ENCODE measurements at regions not wholly inside any gene's neighbourhood (a gene's known extent, or its start where the extent isn't known, plus 50 kb on each side); places are given as distances from the start of the nearest gene placed in this dataset.
"Not testable (repeated sequence)": the region's sequence is repeated elsewhere in the genome, so short reads cannot be mapped to it uniquely, and the experiment has no call there.

DNA sequence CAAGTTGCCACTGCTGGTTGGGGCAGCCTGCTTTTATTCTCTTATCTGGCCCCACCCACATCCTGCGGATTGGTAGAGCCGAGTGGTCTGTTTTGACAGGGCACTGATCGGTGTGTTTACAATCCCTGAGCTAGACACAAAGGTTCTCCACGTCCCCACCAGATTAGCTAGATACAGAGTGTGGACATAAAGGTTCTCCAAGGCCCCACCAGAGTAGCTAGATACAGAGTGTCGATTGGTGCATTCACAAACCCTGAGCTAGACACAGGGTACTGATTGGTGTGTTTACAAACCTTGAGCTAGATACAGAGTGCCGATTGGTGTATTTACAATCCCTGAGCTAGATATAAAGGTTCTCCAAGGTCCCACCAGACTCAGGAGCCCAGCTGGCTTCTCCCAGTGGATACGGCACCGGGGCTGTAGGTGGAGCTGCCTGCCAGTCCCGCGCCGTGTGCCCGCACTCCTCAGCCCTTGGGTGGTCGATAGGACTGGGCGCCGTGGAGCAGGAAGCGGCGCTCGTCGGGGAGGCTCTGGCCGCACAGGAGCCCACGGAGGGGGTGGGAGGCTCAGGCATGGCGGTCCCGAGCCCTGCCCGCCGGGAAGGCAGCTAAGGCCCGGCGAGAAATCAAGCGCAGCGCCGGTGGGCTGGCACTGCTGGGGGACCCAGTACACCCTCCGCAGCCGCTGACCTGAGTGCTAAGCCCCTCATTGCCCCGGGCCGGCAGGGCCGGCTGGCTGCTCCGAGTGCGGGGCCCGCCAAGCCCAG lies 157.8 kb upstream of the PPP1R3A start:
- not testable (repeated sequence) for H3K4me1 ChIP-seq (ENCODE audit: control insufficient read depth in 2 of 2, insufficient read depth in 2 of 2, low read length in 2 of 2); H3K27ac ChIP-seq (ENCODE audit: low read depth in 1 of 2, low read length in 1 of 2); H3K9me3 ChIP-seq (ENCODE audit: control insufficient read depth in 2 of 2, insufficient read depth in 1 of 2, low read length in 1 of 2); H3K36me3 ChIP-seq (ENCODE audit: control insufficient read depth in 2 of 2, insufficient read depth in 2 of 2, low read length in 1 of 2); DNase-seq (ENCODE audit: low read depth in 6 of 9, low spot score in 9 of 9); H3K4me3 ChIP-seq (ENCODE audit: low read length in 2 of 2)
- H3K27me3 ChIP-seq (ENCODE audit: control insufficient read depth in 2 of 2, insufficient read depth in 1 of 2, low read length in 1 of 2) = peaks cover 2 to 13% of the 10 kb centered on the region in 2 donors
- WGBS = 98% methylated on average over 37 of the region's 38 CpGs

DNA sequence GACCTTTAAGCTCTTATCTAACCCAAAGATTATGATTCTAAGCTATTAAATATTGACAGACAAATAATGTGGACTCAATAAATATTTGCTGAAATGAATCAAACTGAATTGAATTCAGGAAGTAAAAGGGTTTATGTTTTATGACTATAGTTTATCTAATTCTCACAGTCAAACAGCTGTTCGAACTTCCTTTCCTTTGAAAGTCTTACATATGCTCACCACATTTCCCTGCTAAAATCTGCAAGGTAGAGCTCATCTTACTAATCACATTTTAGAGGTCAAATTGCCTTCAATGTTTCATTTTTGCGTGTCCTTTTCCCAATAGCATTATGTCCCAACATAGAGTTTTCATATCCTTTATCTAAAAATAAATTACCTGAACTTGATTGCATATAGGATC lies 154.9 kb upstream of the PPP1R3A start:
- H3K4me1 ChIP-seq (ENCODE audit: control insufficient read depth in 2 of 2, insufficient read depth in 2 of 2, low read length in 2 of 2) = no peaks in the 10 kb centered on the region

GRCh38 chr7:114070246-114070645 lies 151.4 kb upstream of the PPP1R3A start:
- Histone ChIP-seq H3K4me3 (ENCODE audit: low read length in 2 of 2) (no peak overlapping the region), H3K4me1 (ENCODE audit: control insufficient read depth in 2 of 2, insufficient read depth in 2 of 2, low read length in 2 of 2) (no peaks in the 10 kb centered on the region), H3K36me3 (ENCODE audit: control insufficient read depth in 2 of 2, insufficient read depth in 2 of 2, low read length in 1 of 2) (no peaks in the 10 kb centered on the region), H3K27me3 (ENCODE audit: control insufficient read depth in 2 of 2, insufficient read depth in 1 of 2, low read length in 1 of 2) (no peaks in the 10 kb centered on the region), H3K27ac (ENCODE audit: low read depth in 1 of 2, low read length in 1 of 2) (no peak overlapping the region), H3K9me3 (ENCODE audit: control insufficient read depth in 2 of 2, insufficient read depth in 1 of 2, low read length in 1 of 2) (no peaks in the 10 kb centered on the region)
- no peak for DNase-seq (ENCODE audit: low read depth in 6 of 9, low spot score in 9 of 9)

More for the DNA sequence above, 154.9 kb upstream of the PPP1R3A start:
- Histone ChIP-seq H3K9me3 (ENCODE audit: control insufficient read depth in 2 of 2, insufficient read depth in 1 of 2, low read length in 1 of 2) (no peaks in the 10 kb centered on the region), H3K27ac (ENCODE audit: low read depth in 1 of 2, low read length in 1 of 2) (no peak overlapping the region), H3K27me3 (ENCODE audit: control insufficient read depth in 2 of 2, insufficient read depth in 1 of 2, low read length in 1 of 2) (no peaks in the 10 kb centered on the region), H3K36me3 (ENCODE audit: control insufficient read depth in 2 of 2, insufficient read depth in 2 of 2, low read length in 1 of 2) (no peaks in the 10 kb centered on the region), H3K4me3 (ENCODE audit: low read length in 2 of 2) (no peak overlapping the region)
- 3% methylated on average over 2 of the region's 2 CpGs for WGBS
- no peak for DNase-seq (ENCODE audit: low read depth in 6 of 9, low spot score in 9 of 9)

DNA sequence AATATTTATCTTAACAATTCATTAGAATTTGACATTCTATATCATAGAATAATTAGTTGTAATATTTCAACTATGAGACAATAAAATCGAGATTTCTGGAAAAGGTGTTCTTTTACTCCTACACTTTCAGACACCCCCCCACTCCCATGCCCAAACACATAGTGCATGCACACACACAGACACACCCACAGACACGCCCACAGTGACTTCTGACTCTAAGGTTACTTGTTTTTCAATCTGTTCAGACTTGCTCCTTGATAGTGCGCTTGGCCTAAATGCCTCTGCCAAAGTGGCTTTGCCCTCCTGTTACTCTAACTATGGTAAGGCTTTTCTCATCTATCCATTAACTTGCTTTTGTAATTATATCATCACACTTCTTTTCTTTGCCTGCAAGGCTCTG lies 144.0 kb upstream of the PPP1R3A start:
- no peaks in the 10 kb centered on the region for H3K4me1 ChIP-seq (ENCODE audit: control insufficient read depth in 2 of 2, insufficient read depth in 2 of 2, low read length in 2 of 2)
- no peak for DNase-seq (ENCODE audit: low read depth in 6 of 9, low spot score in 9 of 9)
- H3K27ac ChIP-seq (ENCODE audit: low read depth in 1 of 2, low read length in 1 of 2) = no peak overlapping the region
- H3K9me3 ChIP-seq (ENCODE audit: control insufficient read depth in 2 of 2, insufficient read depth in 1 of 2, low read length in 1 of 2) = no peaks in the 10 kb centered on the region
- H3K27me3 ChIP-seq (ENCODE audit: control insufficient read depth in 2 of 2, insufficient read depth in 1 of 2, low read length in 1 of 2) = no peaks in the 10 kb centered on the region
- WGBS = 86% methylated on average over 3 of the region's 3 CpGs
- no peaks in the 10 kb centered on the region for H3K36me3 ChIP-seq (ENCODE audit: control insufficient read depth in 2 of 2, insufficient read depth in 2 of 2, low read length in 1 of 2)
- H3K4me3 ChIP-seq (ENCODE audit: low read length in 2 of 2) = no peak overlapping the region

DNA sequence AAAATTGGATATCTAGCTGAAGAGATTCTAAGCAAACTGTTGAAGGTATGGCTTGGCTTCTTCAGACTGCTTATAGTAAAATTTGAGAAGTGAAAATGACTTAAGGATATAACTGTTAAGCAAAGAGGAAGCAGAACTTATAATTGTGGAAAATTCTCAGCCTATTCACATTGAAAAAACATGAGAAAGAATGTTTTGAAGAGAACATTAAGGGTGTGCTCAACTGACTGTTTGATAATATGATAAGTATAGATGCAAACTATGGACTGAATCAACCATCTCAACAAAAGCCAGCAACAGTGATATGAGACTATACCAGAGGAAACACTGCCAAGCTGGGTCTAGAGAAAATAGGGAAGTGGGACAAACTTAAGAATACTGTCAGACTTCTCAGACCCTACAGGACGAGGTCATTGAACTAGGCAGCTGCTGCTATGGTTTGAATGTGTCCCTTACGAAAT lies 133.1 kb upstream of the PPP1R3A start:
- no peaks in the 10 kb centered on the region for H3K4me1 ChIP-seq (ENCODE audit: control insufficient read depth in 2 of 2, insufficient read depth in 2 of 2, low read length in 2 of 2)
- H3K27me3 ChIP-seq (ENCODE audit: control insufficient read depth in 2 of 2, insufficient read depth in 1 of 2, low read length in 1 of 2) = no peaks in the 10 kb centered on the region
- H3K36me3 ChIP-seq (ENCODE audit: control insufficient read depth in 2 of 2, insufficient read depth in 2 of 2, low read length in 1 of 2) = no peaks in the 10 kb centered on the region
- H3K9me3 ChIP-seq (ENCODE audit: control insufficient read depth in 2 of 2, insufficient read depth in 1 of 2, low read length in 1 of 2) = no peaks in the 10 kb centered on the region
- DNase-seq (ENCODE audit: low read depth in 6 of 9, low spot score in 9 of 9) = no peak
- no peak overlapping the region for H3K4me3 ChIP-seq (ENCODE audit: low read length in 2 of 2)
- WGBS = 42% methylated on average over 2 of the region's 2 CpGs
- no peak overlapping the region for H3K27ac ChIP-seq (ENCODE audit: low read depth in 1 of 2, low read length in 1 of 2)

- no peak for DNase-seq (ENCODE audit: low read depth in 6 of 9, low spot score in 9 of 9)
- Histone ChIP-seq H3K4me1 (ENCODE audit: control insufficient read depth in 2 of 2, insufficient read depth in 2 of 2, low read length in 2 of 2) (no peaks in the 10 kb centered on the region), H3K4me3 (ENCODE audit: low read length in 2 of 2) (no peak overlapping the region), H3K27ac (ENCODE audit: low read depth in 1 of 2, low read length in 1 of 2) (no peak overlapping the region), H3K36me3 (ENCODE audit: control insufficient read depth in 2 of 2, insufficient read depth in 2 of 2, low read length in 1 of 2) (no peaks in the 10 kb centered on the region), H3K9me3 (ENCODE audit: control insufficient read depth in 2 of 2, insufficient read depth in 1 of 2, low read length in 1 of 2) (no peaks in the 10 kb centered on the region), H3K27me3 (ENCODE audit: control insufficient read depth in 2 of 2, insufficient read depth in 1 of 2, low read length in 1 of 2) (no peaks in the 10 kb centered on the region)
- 94% methylated on average over 3 of the region's 3 CpGs for WGBS
Measured at GRCh38 chr7:114050571-114050970, 131.8 kb upstream of the PPP1R3A start.

GRCh38 chr7:114048386-114049235 lies 129.8 kb upstream of the PPP1R3A start:
- Histone ChIP-seq H3K4me1 (ENCODE audit: control insufficient read depth in 2 of 2, insufficient read depth in 2 of 2, low read length in 2 of 2) (no peaks in the 10 kb centered on the region), H3K27me3 (ENCODE audit: control insufficient read depth in 2 of 2, insufficient read depth in 1 of 2, low read length in 1 of 2) (no peaks in the 10 kb centered on the region), H3K27ac (ENCODE audit: low read depth in 1 of 2, low read length in 1 of 2) (no peak overlapping the region), H3K9me3 (ENCODE audit: control insufficient read depth in 2 of 2, insufficient read depth in 1 of 2, low read length in 1 of 2) (no peaks in the 10 kb centered on the region), H3K4me3 (ENCODE audit: low read length in 2 of 2) (no peak overlapping the region), H3K36me3 (ENCODE audit: control insufficient read depth in 2 of 2, insufficient read depth in 2 of 2, low read length in 1 of 2) (no peaks in the 10 kb centered on the region)
- WGBS = 88% methylated on average over 12 of the region's 12 CpGs
- DNase-seq (ENCODE audit: low read depth in 6 of 9, low spot score in 9 of 9) = no peak

DNA sequence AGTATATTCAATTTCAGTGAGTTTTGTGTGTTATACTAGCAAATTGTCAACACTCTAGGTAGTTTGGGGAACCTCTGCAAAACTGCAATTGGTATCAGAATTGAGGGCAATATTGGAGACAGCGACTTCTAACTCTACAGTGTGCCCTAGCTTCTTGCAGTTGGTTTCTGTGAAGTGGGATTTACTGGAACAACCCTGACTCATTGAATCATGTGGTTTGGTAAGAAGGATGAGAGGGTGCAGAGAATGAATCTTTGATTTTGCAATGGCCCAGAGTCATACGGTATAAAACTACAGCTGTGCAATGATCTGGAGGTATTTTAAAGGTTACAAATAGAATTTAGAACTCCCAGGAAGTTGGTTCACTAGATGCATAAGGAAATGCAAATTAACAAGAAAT lies 129.1 kb upstream of the PPP1R3A start:
- no peak for DNase-seq (ENCODE audit: low read depth in 6 of 9, low spot score in 9 of 9)
- 82% methylated on average over 2 of the region's 2 CpGs for WGBS
- no peaks in the 10 kb centered on the region for H3K27me3 ChIP-seq (ENCODE audit: control insufficient read depth in 2 of 2, insufficient read depth in 1 of 2, low read length in 1 of 2)
- H3K27ac ChIP-seq (ENCODE audit: low read depth in 1 of 2, low read length in 1 of 2) = no peak overlapping the region
- no peak overlapping the region for H3K4me3 ChIP-seq (ENCODE audit: low read length in 2 of 2)
- no peaks in the 10 kb centered on the region for H3K4me1 ChIP-seq (ENCODE audit: control insufficient read depth in 2 of 2, insufficient read depth in 2 of 2, low read length in 2 of 2)
- H3K9me3 ChIP-seq (ENCODE audit: control insufficient read depth in 2 of 2, insufficient read depth in 1 of 2, low read length in 1 of 2) = no peaks in the 10 kb centered on the region
- no peaks in the 10 kb centered on the region for H3K36me3 ChIP-seq (ENCODE audit: control insufficient read depth in 2 of 2, insufficient read depth in 2 of 2, low read length in 1 of 2)

GRCh38 chr7:114033475-114033874 lies 114.7 kb upstream of the PPP1R3A start:
- Histone ChIP-seq H3K4me1 (ENCODE audit: control insufficient read depth in 2 of 2, insufficient read depth in 2 of 2, low read length in 2 of 2) (no peaks in the 10 kb centered on the region), H3K27ac (ENCODE audit: low read depth in 1 of 2, low read length in 1 of 2) (no peak overlapping the region), H3K9me3 (ENCODE audit: control insufficient read depth in 2 of 2, insufficient read depth in 1 of 2, low read length in 1 of 2) (no peaks in the 10 kb centered on the region), H3K36me3 (ENCODE audit: control insufficient read depth in 2 of 2, insufficient read depth in 2 of 2, low read length in 1 of 2) (no peaks in the 10 kb centered on the region), H3K4me3 (ENCODE audit: low read length in 2 of 2) (no peak overlapping the region), H3K27me3 (ENCODE audit: control insufficient read depth in 2 of 2, insufficient read depth in 1 of 2, low read length in 1 of 2) (no peaks in the 10 kb centered on the region)
- 98% methylated on average over 2 of the region's 2 CpGs for WGBS
- no peak for DNase-seq (ENCODE audit: low read depth in 6 of 9, low spot score in 9 of 9)
